HG03025 (cell line): ENCODE measurements at regions not wholly inside any gene's neighbourhood (a gene's known extent, or its start where the extent isn't known, plus 50 kb on each side); places are given as distances from the start of the nearest gene placed in this dataset.

Experiments
- ATAC-seq: cut with Tn5 transposase; IDR thresholded peaks from one replicate; pipeline ENCODE4 v1.9.1; 2021; ENCODE audit warnings: mild to moderate bottlenecking, moderate library complexity; ENCODE audit not compliant: unreplicated experiment, low FRiP score

GRCh38 chr13:33509642-33510229, 224.2 kb upstream of the STARD13 start:
- ATAC-seq, result no peak

GRCh38 chr13:33510350-33510970, 224.9 kb upstream of the STARD13 start:
- ATAC-seq, result no peak

- no peak for ATAC-seq
These were observed 227.5 kb upstream of the STARD13 start for GRCh38 chr13:33512880-33513554.

- ATAC-seq, result no peak
These were observed 228.8 kb upstream of the STARD13 start for GRCh38 chr13:33514362-33514761.

- ATAC-seq, result no peak
These were observed 229.6 kb upstream of the STARD13 start for GRCh38 chr13:33515146-33515545.

GRCh38 chr13:33518452-33518851, 232.9 kb upstream of the STARD13 start:
- no peak for ATAC-seq

GRCh38 chr13:33519561-33520467, 234.3 kb upstream of the STARD13 start:
- ATAC-seq, result no peak

- ATAC-seq, result no peak
These were observed 234.9 kb upstream of the STARD13 start for GRCh38 chr13:33520468-33520839.

- no peak for ATAC-seq
These were observed 238.5 kb upstream of the STARD13 start for GRCh38 chr13:33524086-33524485.

GRCh38 chr13:33525763-33526162, 240.2 kb upstream of the STARD13 start:
- ATAC-seq, result no peak

GRCh38 chr13:33526718-33527117, 241.2 kb upstream of the STARD13 start:
- ATAC-seq, result no peak

- no peak for ATAC-seq
These were observed 243.3 kb upstream of the STARD13 start for GRCh38 chr13:33528896-33529295.

GRCh38 chr13:33531484-33531883, 245.9 kb upstream of the STARD13 start:
- no peak for ATAC-seq

GRCh38 chr13:33535061-33535460, 249.5 kb upstream of the STARD13 start:
- no peak for ATAC-seq

GRCh38 chr13:33536601-33537000, 251.0 kb upstream of the STARD13 start:
- no peak for ATAC-seq

- ATAC-seq, result no peak
These were observed 251.5 kb upstream of the STARD13 start for GRCh38 chr13:33537026-33537425.

- ATAC-seq, result no peak
These were observed 252.1 kb upstream of the STARD13 start for GRCh38 chr13:33537676-33538075.

GRCh38 chr13:33541456-33541855, 255.9 kb upstream of the STARD13 start:
- no peak for ATAC-seq

GRCh38 chr13:33541962-33542308, 256.4 kb upstream of the STARD13 start:
- ATAC-seq, result no peak

- ATAC-seq, result peak; percentile 89
These were observed 256.9 kb upstream of the STARD13 start for GRCh38 chr13:33542309-33543088.
